HG02938 (cell line): ENCODE measurements at regions not wholly inside any gene's neighbourhood (a gene's known extent, or its start where the extent isn't known, plus 50 kb on each side); places are given as distances from the start of the nearest gene placed in this dataset.
"Not testable (repeated sequence)": the region's sequence is repeated elsewhere in the genome, so short reads cannot be mapped to it uniquely, and the experiment has no call there.

Source experiments
- ATAC-seq: cut with Tn5 transposase; IDR thresholded peaks from one replicate; pipeline ENCODE4 v1.9.1; 2021; ENCODE audit warnings: mild to moderate bottlenecking, moderate library complexity; ENCODE audit not compliant: unreplicated experiment

GRCh38 chr13:69649063-69649392, 458.6 kb upstream of the ATXN8OS start:
- ATAC-seq: no peak

GRCh38 chr13:69648340-69649062, 459.1 kb upstream of the ATXN8OS start:
- ATAC-seq: no peak

- ATAC-seq: no peak
Measured at GRCh38 chr13:69644447-69644846, 463.2 kb upstream of the ATXN8OS start.

- ATAC-seq: no peak
Measured at GRCh38 chr13:69641773-69642172, 465.9 kb upstream of the ATXN8OS start.

- ATAC-seq: no peak
Measured at GRCh38 chr13:69633044-69633443, 474.6 kb upstream of the ATXN8OS start.

- no peak for ATAC-seq
Measured at GRCh38 chr13:69623973-69624372, 483.7 kb upstream of the ATXN8OS start.

GRCh38 chr13:69619651-69620050, 488.0 kb upstream of the ATXN8OS start:
- ATAC-seq: no peak

- no peak for ATAC-seq
Measured at GRCh38 chr13:69618838-69619237, 488.8 kb upstream of the ATXN8OS start.

GRCh38 chr13:69618393-69618792, 489.2 kb upstream of the ATXN8OS start:
- no peak for ATAC-seq

- ATAC-seq: no peak
Measured at GRCh38 chr13:69617587-69617986, 490.0 kb upstream of the ATXN8OS start.

GRCh38 chr13:69616396-69616795, 491.2 kb upstream of the ATXN8OS start:
- no peak for ATAC-seq

- ATAC-seq: not testable (repeated sequence)
Measured at GRCh38 chr13:69615055-69615454, 492.6 kb upstream of the ATXN8OS start.

- no peak for ATAC-seq
Measured at GRCh38 chr13:69604698-69605097, 502.9 kb upstream of the ATXN8OS start.

GRCh38 chr13:69603144-69603853, 504.3 kb upstream of the ATXN8OS start:
- no peak for ATAC-seq

GRCh38 chr13:69601661-69602060, 506.0 kb upstream of the ATXN8OS start:
- no peak for ATAC-seq

GRCh38 chr13:69600811-69601210, 506.8 kb upstream of the ATXN8OS start:
- no peak for ATAC-seq

GRCh38 chr13:69597088-69597487, 510.5 kb upstream of the ATXN8OS start:
- no peak for ATAC-seq

GRCh38 chr13:69595181-69595580, 512.4 kb upstream of the ATXN8OS start:
- no peak for ATAC-seq

- ATAC-seq: no peak
Measured at GRCh38 chr13:69591437-69591836, 516.2 kb upstream of the ATXN8OS start.

GRCh38 chr13:69589531-69590235, 517.9 kb upstream of the ATXN8OS start:
- ATAC-seq: no peak

GRCh38 chr13:69585656-69586055, 522.0 kb upstream of the ATXN8OS start:
- ATAC-seq: no peak

GRCh38 chr13:69580255-69580654, 527.4 kb upstream of the ATXN8OS start:
- ATAC-seq: no peak
